ENCODE measurements at regions not wholly inside any gene's neighbourhood (a gene's known extent, or its start where the extent isn't known, plus 50 kb on each side); places are given as distances from the start of the nearest gene placed in this dataset.
A peak's percentile ranks its signal among the peaks of the same experiment; 100 is the strongest.

- TF ChIP-seq FOSL2 (CRISPR knock-in tag; IDR thresholded peaks at IDR 0.05), result peak; percentile 88
- peak; percentile 41 to 52; a peak in 2 of 4 replicates for TF ChIP-seq NR2F1 (CRISPR knock-in tag; IDR thresholded peaks at IDR 0.05)
- no peak for TF ChIP-seq KLF9 (CRISPR knock-in tag; IDR thresholded peaks at IDR 0.05; ENCODE audit: low read depth)
- peak; percentile 63 for TF ChIP-seq ARID5B (CRISPR knock-in tag; IDR thresholded peaks at IDR 0.05)
- TF ChIP-seq ATF7 (IDR thresholded peaks at IDR 0.05), result no peak
- TF ChIP-seq ATF7 (CRISPR knock-in tag; IDR thresholded peaks at IDR 0.05), result no peak
- TF ChIP-seq MED1 (CRISPR knock-in tag; IDR thresholded peaks at IDR 0.05), result 0 out of 2 replicates have a peak, but pooled peaks have one; percentile 16
These were observed 475.6 kb upstream of the TNP1 start (continued) for GRCh38 chr2:217335341-217335966.

- BruUV-seq (replicated peaks), result no TSS peak
- Histone ChIP-seq H4K20me1 (ENCODE audit: insufficient read depth, low read length) (no peaks in the 10 kb centered on the region), H3K36me3 (replicated peaks in 1 of 2; ENCODE audit: control insufficient read depth in 1 of 2, insufficient read depth in 2 of 2, low read length in 2 of 2) (no peaks in the 10 kb centered on the region), H2AFZ (ENCODE audit: low read length) (no peak overlapping the region), H3K27me3 (ENCODE audit: control insufficient read depth in 1 of 2, insufficient read depth in 2 of 2, low read length in 2 of 2) (no peaks in the 10 kb centered on the region), H3K4me3 (replicated peaks in 1 of 3; ENCODE audit: insufficient read depth in 1 of 3, low read depth in 2 of 3, low read length in 3 of 3) (no peak overlapping the region), H3K9ac (ENCODE audit: insufficient read depth, low read depth, low read length) (no peak overlapping the region), H3K9me3 (ENCODE audit: low read length) (no peaks in the 10 kb centered on the region), H3K4me2 (ENCODE audit: low read depth, low read length) (no peak overlapping the region), H3K79me2 (ENCODE audit: insufficient read depth, low read length) (no peaks in the 10 kb centered on the region), H3K27ac (ENCODE audit: extremely low read length, insufficient read depth, low read length) (no peak overlapping the region), H3K4me1 (ENCODE audit: insufficient read depth, low read length) (peaks cover 77% of the 10 kb centered on the region)
- ATAC-seq, result no peak
- no peak for DNase-seq (ENCODE audit: low spot score)
- POLR2A ChIA-PET, result no interaction called here
- intact Hi-C loops (cut with micrococcal nuclease; ENCODE audit: unreplicated experiment), result loop anchor here (10.0 kb wide), 1 partner anchor 640 kb away; the partner anchor contains the start of gene IGFBP5
- CTCF ChIA-PET (ENCODE audit: low intra/inter-chr PET ratio, low total read pairs), result no interaction called here
- in situ Hi-C loops (cut with HindIII; ENCODE audit: extremely low pct_ligation_motif_present, low pct_unique_long_range_greater_than_20kb), result loop anchor here (25.0 kb wide), 1 partner anchor 822 kb away; no protein-coding TSS in a partner anchor
- FAIRE-seq, result no peak
- TF ChIP-seq ZNF792 (CRISPR knock-in tag; IDR thresholded peaks at IDR 0.05) (no peak), TEAD3 (CRISPR knock-in tag; optimal IDR thresholded peaks at IDR 0.05; ENCODE audit: borderline replicate concordance) (no peak), MEF2D (CRISPR knock-in tag; IDR thresholded peaks at IDR 0.05) (no peak), NPAS2 (CRISPR knock-in tag; IDR thresholded peaks at IDR 0.05; ENCODE audit: borderline replicate concordance) (no peak), FUBP1 (CRISPR knock-in tag; IDR thresholded peaks at IDR 0.05; ENCODE audit: borderline replicate concordance) (no peak), GATAD2A (CRISPR knock-in tag; IDR thresholded peaks at IDR 0.05) (no peak), ZBTB10 (CRISPR knock-in tag; IDR thresholded peaks at IDR 0.05; ENCODE audit: borderline replicate concordance) (no peak)
These were observed 474.7 kb upstream of the TNP1 start for GRCh38 chr2:217334561-217334960.
